Activated naive CD8-positive, alpha-beta T cell treated with anti-CD3 and anti-CD28 coated beads, Interleukin-2, amount 50 U/mL, for 24 hours (primary cell): ENCODE measurements at regions not wholly inside any gene's neighbourhood (a gene's known extent, or its start where the extent isn't known, plus 50 kb on each side); places are given as distances from the start of the nearest gene placed in this dataset.
"Not testable (repeated sequence)": the region's sequence is repeated elsewhere in the genome, so short reads cannot be mapped to it uniquely, and the experiment has no call there.

ENCODE experiments used
- ATAC-seq: fragments of 150-1000 bp; cut with Tn5 transposase; one replicate; pipeline ENCODE4 v1.10.0; 2021
- DNase-seq: peaks from one replicate; pipeline ENCODE4 v3.0.0; 2021
- H3K27ac Mint-ChIP-seq: one replicate; pipeline ENCODE4 v1.8.0; 2021; ENCODE audit warnings: mild to moderate bottlenecking, mixed read lengths
- H3K27me3 Mint-ChIP-seq: one replicate; pipeline ENCODE4 v1.8.0; 2021; ENCODE audit warnings: mixed read lengths
- H3K36me3 Mint-ChIP-seq: one replicate; pipeline ENCODE4 v1.8.0; 2021; ENCODE audit warnings: low read depth, mixed read lengths
- H3K4me1 Mint-ChIP-seq: one replicate; pipeline ENCODE4 v1.8.0; 2021; ENCODE audit warnings: mixed read lengths
- H3K4me3 Mint-ChIP-seq: one replicate; pipeline ENCODE4 v1.8.0; 2021; ENCODE audit warnings: mild to moderate bottlenecking, moderate library complexity, mixed read lengths
- H3K9me3 Mint-ChIP-seq: one replicate; pipeline ENCODE4 v1.8.0; 2021; ENCODE audit warnings: mixed read lengths

DNA sequence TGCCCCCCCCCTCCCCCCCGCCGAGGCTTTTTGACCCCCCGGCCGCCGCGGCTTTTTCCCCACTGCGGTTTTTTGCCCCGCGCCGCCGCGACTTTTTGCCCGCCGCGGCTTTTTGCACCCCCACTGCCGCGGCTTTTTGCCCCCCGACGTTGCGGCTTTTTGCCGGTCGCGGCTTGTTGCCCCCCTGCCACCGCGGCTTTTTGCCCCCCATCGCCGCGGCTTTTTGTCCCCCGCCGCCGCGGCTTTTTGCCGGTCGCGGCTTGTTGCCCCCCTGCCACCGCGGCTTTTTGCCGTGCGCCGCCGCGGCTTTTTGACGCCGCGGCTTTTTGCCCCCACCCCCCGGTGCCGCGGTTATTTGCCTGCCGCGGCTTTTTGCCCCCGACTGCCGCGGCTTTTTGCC lies 395.4 kb downstream of the ZNF33B start:
- not testable (repeated sequence) for H3K4me1 Mint-ChIP-seq, ATAC-seq

DNA sequence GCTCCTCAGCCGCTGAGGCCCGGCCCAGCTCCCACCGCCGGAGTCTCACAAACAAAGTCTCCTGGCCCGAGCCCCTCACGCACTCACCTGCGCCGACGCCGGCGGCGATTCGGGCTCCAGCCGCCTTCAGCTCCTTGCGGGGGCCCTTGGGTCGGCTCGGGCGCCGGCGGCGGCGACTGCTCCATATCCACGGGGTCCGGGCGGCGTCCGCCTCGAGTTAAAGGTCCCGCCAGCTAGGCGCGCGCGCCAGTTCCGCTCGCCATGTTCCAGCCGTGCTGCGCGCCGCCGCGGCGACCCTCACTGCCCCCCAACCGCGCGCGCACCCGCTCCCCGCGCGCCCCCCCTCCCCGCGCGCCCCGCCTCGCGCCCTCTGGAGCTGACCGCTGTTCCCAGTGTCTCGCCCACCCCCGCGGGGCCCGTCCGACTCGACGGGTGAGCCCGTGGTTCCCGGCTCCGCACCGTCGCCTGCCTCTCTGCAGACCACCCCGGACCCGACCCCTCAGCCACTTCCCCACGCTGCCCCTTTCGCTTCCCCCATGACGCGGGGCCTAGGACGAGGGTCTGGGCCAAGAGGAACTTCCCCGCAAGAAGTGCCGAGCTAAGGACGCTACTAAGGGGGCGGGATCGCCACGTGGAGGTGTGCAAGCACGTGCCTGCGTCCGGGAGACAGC lies 396.1 kb downstream of the ZNF33B start:
- H3K36me3 Mint-ChIP-seq = peaks cover 4% of the 10 kb centered on the region
- peaks cover 8% of the 10 kb centered on the region for H3K9me3 Mint-ChIP-seq
- DNase-seq (peak; percentile 2), ATAC-seq (no peak)
- no peak overlapping the region for H3K4me3 Mint-ChIP-seq
- no peak overlapping the region for H3K27ac Mint-ChIP-seq
- peaks cover 36% of the 10 kb centered on the region for H3K27me3 Mint-ChIP-seq
- H3K4me1 Mint-ChIP-seq = peaks cover 2% of the 10 kb centered on the region

More for the DNA sequence above, 395.4 kb downstream of the ZNF33B start:
- H3K4me3 Mint-ChIP-seq, DNase-seq, H3K36me3 Mint-ChIP-seq, H3K9me3 Mint-ChIP-seq, H3K27ac Mint-ChIP-seq: not testable (repeated sequence)
- peaks cover 36% of the 10 kb centered on the region for H3K27me3 Mint-ChIP-seq

DNA sequence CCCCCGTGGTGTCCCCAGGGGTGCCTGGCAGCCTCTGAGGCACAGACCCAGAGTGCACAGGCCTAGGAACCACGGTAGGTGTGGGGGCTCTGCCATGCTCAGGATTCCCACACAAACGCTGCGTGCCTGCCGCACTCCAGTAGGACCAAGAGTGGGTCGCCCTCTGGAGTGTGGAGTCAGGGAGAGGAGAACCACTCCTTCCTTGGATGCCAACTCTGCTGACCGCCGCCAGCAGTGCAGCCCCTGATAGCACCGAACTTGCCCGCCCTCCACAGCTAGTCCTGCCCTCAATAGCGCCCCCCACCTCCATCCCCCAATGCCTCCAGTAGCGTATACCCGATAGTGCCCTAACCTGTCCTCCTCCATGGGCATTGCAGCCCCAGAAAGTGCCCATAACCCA lies 402.0 kb downstream of the ZNF33B start:
- not testable (repeated sequence) for ATAC-seq, H3K9me3 Mint-ChIP-seq, H3K4me1 Mint-ChIP-seq, H3K4me3 Mint-ChIP-seq, H3K27me3 Mint-ChIP-seq, H3K27ac Mint-ChIP-seq, DNase-seq, H3K36me3 Mint-ChIP-seq

DNA sequence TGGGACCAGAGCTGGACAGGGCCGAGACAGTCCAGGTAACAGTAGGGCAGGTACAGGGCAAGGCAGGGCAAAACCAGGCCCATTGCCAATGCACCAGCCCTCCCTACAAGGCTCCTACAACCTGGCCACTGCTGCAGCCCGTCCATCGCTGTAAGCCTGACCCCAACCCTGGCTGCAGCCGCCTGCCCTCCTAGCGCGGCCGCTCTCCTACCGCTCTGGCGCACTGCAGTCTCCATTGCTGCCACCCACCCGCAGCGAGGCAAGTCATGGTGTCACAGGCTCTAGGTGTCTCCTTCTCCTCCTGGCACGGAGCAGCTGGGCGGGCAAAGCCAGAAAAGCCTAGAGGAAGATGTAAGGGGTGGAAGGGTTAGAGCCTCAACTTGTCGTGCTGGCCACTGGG lies 402.6 kb downstream of the ZNF33B start:
- not testable (repeated sequence) for H3K27me3 Mint-ChIP-seq, H3K4me3 Mint-ChIP-seq, H3K9me3 Mint-ChIP-seq, H3K27ac Mint-ChIP-seq, H3K4me1 Mint-ChIP-seq, ATAC-seq, DNase-seq, H3K36me3 Mint-ChIP-seq

DNA sequence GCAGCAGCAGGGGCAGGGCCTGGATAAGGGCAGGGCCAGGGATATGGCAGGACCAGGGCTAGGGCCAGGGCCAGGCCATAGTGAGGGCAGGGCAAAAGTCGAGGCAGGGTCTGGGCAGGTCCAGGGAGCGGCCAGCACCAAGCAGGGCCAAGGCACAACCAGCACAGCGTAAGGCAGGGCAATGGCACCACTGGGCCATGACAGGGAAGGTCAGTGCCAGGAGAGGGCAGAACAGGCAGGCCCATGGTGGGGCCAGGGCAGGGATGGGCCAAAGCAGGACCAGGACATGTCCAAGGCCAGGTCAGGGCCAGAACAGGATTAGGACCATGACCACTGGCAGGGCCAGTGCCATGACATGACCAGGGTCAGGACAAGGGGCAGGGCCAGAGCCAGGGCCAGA lies 403.1 kb downstream of the ZNF33B start:
- H3K4me3 Mint-ChIP-seq, DNase-seq, H3K27me3 Mint-ChIP-seq, H3K9me3 Mint-ChIP-seq, ATAC-seq, H3K36me3 Mint-ChIP-seq, H3K27ac Mint-ChIP-seq, H3K4me1 Mint-ChIP-seq: not testable (repeated sequence)

DNA sequence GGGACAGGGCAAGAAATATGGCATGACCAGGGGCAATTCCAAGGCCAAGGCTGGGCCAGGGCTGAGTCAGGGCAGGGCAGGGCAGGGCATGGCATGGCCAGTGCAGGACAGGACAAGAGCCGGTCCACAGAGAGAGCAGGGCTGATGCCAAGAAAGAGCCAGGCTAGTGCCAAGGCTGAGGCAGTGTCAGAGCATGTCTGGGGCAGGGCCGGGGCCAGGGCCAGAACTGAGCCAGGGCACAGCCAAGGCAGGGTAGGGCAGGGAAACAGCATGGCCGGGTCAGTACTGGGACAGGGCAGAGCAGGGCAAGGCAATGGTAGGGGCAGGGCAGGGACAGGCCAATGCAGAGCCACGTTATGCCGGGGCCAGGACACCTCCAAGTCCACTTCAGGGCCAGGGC lies 403.9 kb downstream of the ZNF33B start:
- not testable (repeated sequence) for H3K36me3 Mint-ChIP-seq, H3K9me3 Mint-ChIP-seq, DNase-seq, H3K27ac Mint-ChIP-seq, H3K27me3 Mint-ChIP-seq, H3K4me3 Mint-ChIP-seq, H3K4me1 Mint-ChIP-seq, ATAC-seq

DNA sequence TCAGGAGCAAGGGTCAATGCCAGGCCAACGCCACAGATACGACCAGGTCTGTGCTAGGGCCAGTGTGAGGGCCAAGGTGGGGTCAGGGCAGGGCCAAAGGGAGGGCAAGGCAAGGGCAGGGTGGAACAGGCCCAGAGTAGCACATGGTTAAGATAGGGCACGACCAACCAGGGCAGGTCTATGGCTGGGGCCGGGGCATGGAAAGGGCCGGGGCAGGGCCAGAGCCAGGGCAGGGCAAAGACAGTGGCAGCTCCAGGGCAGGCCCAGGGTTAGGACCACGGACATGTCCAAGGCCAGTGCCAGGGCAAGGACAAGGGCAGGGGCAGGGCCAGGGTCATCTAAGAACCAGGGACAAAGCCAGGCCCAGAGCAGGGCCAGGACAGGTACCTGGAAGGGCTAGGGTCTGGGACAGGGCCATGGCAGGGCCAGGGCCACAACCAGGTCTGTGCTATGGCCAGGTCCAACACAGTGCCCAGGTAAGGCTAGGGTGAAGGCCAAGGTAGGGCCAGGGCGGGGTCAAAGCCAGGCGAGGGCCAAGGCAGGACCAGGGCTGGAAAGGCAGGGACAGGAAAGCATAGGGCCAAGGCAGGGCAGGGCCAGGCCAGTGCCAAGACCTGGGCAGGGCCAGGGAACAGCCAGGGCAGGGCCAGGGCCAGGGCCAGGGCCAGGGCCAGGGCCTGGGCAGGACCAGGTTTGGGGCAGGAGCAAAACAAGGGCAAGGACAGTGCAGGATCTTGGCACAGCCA lies 404.7 kb downstream of the ZNF33B start:
- not testable (repeated sequence) for DNase-seq, H3K9me3 Mint-ChIP-seq, H3K27ac Mint-ChIP-seq, H3K36me3 Mint-ChIP-seq, ATAC-seq, H3K27me3 Mint-ChIP-seq, H3K4me1 Mint-ChIP-seq, H3K4me3 Mint-ChIP-seq

DNA sequence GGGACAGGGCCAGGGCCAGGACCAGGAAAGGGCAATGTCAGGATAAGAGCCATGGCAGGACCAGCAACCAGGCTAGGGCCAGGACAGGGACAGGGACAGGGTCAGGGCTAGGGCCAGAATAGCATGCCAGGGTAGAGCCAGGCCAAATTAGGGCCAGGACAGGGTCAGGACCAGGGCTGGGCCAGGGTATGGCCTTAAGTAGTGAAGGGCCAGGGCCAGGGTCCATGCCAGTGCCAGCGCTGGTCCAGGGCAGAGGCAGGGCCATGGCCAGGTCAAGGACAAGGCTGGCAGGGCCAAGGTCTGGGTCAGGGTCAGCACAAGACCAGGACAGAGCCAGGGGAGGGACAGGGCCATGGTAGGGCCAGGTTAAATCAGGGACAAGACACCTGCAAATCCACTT lies 405.4 kb downstream of the ZNF33B start:
- peaks cover 12% of the 10 kb centered on the region for H3K9me3 Mint-ChIP-seq
- H3K27ac Mint-ChIP-seq, DNase-seq, H3K36me3 Mint-ChIP-seq, H3K4me1 Mint-ChIP-seq, ATAC-seq, H3K4me3 Mint-ChIP-seq, H3K27me3 Mint-ChIP-seq: not testable (repeated sequence)

DNA sequence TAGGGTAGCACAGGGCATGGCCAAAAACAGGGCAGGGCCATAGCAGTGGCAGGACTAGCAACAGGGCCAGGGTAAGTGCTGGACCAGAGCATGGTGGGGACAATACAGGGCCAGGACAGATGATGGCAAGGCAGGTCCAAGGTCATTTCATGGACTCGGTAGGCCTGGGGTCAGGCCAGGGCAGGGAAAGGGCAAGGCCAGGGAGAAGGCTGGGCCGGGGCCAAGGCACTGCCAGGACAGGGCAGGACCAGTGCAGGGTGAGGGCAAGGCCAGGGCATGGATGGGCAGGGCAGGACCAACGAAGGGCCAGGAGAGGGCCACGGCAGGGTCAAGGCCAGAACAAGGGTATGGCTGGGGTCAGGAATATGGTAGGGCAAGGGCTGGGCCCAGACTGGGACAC lies 407.6 kb downstream of the ZNF33B start:
- H3K9me3 Mint-ChIP-seq = peaks cover 30% of the 10 kb centered on the region
- H3K27me3 Mint-ChIP-seq, H3K36me3 Mint-ChIP-seq, H3K4me1 Mint-ChIP-seq, H3K27ac Mint-ChIP-seq, DNase-seq, H3K4me3 Mint-ChIP-seq, ATAC-seq: not testable (repeated sequence)

DNA sequence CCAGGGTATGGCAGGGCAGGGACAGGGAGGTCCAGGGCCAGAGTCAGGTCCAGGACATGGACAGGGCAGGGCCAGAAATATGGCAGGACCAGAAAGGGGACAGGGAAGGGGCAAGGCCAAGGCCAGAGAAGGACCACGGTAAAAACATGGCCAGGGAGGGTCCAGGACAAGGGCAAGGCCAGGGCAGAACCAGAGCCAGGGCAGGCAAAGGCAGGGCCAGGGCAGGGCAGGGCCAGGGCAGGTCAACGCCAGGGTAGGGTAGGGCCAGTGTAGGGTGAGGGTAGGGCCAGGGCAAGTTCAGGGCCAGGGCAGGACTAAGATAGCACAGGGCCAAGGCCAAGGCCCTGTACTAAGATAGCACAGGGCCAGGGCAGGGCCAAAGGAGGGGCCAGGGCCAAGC lies 408.3 kb downstream of the ZNF33B start:
- H3K4me3 Mint-ChIP-seq, H3K36me3 Mint-ChIP-seq, DNase-seq, H3K27ac Mint-ChIP-seq, H3K27me3 Mint-ChIP-seq, H3K4me1 Mint-ChIP-seq, ATAC-seq: not testable (repeated sequence)
- H3K9me3 Mint-ChIP-seq = peaks cover 31% of the 10 kb centered on the region

DNA sequence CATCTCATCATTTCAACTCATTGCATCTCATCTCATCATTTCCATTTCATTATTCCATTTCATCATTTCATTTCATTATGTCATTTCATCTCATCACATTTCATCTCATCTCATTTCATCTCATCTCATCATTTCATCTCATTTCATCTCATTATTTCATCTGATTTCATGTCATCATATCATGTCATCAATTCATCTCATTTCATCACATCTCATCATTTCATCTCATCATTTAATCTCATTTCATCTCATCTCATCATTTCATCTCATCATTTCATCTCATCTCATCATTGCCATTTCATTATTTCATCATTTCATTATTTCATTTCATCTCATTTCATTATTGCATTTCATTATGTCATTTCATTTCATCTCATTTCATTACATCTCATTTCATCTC lies 410.5 kb downstream of the ZNF33B start:
- not testable (repeated sequence) for ATAC-seq, H3K4me1 Mint-ChIP-seq, DNase-seq, H3K27me3 Mint-ChIP-seq, H3K27ac Mint-ChIP-seq, H3K4me3 Mint-ChIP-seq, H3K36me3 Mint-ChIP-seq
- H3K9me3 Mint-ChIP-seq = peaks cover 31% of the 10 kb centered on the region

DNA sequence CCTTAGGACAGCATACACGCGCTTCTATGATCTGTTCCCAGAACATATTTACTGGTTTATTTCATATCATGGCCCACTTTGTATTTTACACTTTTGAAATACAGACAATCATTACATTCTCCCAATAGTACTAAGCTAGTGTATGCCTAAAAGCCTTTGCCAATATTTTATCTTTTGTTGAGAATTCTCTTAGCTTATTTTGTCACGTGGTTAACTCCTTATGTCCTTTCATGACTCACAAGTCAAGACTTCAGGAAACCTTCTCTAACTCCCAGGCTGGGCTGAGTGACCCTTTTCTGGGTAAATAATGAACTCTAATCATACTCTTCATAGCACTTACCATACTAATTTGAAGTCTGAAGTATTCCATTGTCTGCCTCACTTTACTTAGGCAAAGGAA lies 444.8 kb downstream of the ZNF33B start:
- H3K4me1 Mint-ChIP-seq, H3K36me3 Mint-ChIP-seq, H3K4me3 Mint-ChIP-seq, ATAC-seq, H3K9me3 Mint-ChIP-seq, DNase-seq, H3K27ac Mint-ChIP-seq, H3K27me3 Mint-ChIP-seq: not testable (repeated sequence)

DNA sequence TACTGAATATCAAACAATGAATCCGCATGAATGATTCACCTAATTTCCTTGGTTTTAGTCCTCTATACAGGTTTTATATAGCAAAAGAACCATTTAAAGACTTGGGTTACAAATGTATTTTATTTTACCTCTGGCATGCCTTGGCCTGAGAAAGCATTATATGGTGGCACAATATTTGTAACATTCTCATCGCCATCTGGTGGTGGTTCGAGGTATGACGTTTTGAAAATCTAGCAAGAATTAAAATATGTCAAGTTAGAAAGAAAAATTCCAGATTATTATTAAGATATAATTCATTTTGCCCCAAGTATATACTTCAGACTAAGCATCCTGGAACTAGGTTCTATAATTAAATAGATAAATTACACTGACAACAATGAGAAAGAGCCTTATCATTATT lies 445.9 kb downstream of the ZNF33B start:
- ATAC-seq, H3K36me3 Mint-ChIP-seq, H3K4me1 Mint-ChIP-seq, H3K9me3 Mint-ChIP-seq, H3K27me3 Mint-ChIP-seq, H3K4me3 Mint-ChIP-seq, H3K27ac Mint-ChIP-seq: not testable (repeated sequence)
- peak; percentile 30 for DNase-seq

DNA sequence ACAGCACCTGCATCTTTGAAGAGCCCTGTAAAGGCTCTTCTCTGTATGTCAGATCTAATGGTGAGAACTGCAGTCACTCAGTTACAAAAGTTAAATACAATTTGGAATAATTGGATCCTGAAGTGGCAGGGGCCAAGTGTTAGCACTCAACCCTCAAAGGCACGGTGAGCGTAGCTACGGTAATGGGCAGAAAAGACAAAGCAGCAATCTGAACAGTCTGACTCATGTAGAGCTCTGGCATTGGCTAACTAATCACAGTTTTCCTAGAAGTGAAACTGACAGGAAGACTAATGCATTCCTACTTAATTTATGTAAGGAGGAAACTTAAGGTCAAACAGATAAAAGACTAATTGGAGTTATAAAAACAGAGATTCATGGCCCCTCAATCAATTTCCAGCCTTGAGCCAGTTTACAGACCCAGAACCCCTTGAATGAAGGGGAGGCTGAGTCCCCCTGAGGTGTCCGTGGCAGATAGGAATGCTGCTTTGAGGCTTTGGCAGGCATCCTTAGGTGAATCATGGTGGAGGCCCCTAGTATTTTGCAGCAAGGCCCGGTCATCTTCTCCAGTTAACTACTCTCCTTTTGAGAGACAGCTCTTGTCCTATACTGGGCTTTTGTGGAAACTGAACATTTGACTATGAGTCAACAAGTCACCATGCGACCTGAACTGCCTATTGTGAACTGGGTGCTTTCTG lies 450.7 kb downstream of the ZNF33B start:
- not testable (repeated sequence) for H3K27ac Mint-ChIP-seq, H3K4me3 Mint-ChIP-seq, H3K27me3 Mint-ChIP-seq, H3K9me3 Mint-ChIP-seq, ATAC-seq, DNase-seq, H3K36me3 Mint-ChIP-seq, H3K4me1 Mint-ChIP-seq
